Thoracic aorta (tissue), 2 donors: ENCODE measurements at regions not wholly inside any gene's neighbourhood (a gene's known extent, or its start where the extent isn't known, plus 50 kb on each side); places are given as distances from the start of the nearest gene placed in this dataset.

Source experiments
- ATAC-seq: fragments of 150-250 bp; one replicate; pipeline ENCODE4 v1.8.0; 2017; ENCODE audit warnings: low read depth; ENCODE audit not compliant: insufficient number of reproducible peaks, low FRiP score
- DNase-seq: peaks from one replicate; pipeline ENCODE4 v3.0.0-alpha.2; 2020; ENCODE audit warnings: low spot score
- H3K27ac ChIP-seq, 2 donors: fragments of 200-600 bp; sonication (generic); 1 replicate in 1 of 2; 2 replicates in 1 of 2; pipeline ENCODE4 v1.5.1; 2016; ENCODE audit warnings: mild to moderate bottlenecking in 2 of 2, moderate library complexity in 2 of 2
- H3K27me3 ChIP-seq: fragments of 200-600 bp; sonication (generic); replicated peaks from 2 replicates; pipeline ENCODE4 v1.6.0; 2016; ENCODE audit warnings: mild to moderate bottlenecking; ENCODE audit not compliant: insufficient read depth
- H3K36me3 ChIP-seq: fragments of 200-600 bp; sonication (generic); one replicate; pipeline ENCODE4 v1.5.1; 2016
- H3K4me1 ChIP-seq, 2 donors: fragments of 200-600 bp; sonication (generic); 1 replicate in 1 of 2; 2 replicates in 1 of 2; pipeline versions ENCODE4 v1.5.1 to v1.6.0; 2016; ENCODE audit warnings: low read depth in 2 of 2, mild to moderate bottlenecking in 1 of 2; ENCODE audit not compliant: control insufficient read depth in 1 of 2
- H3K4me3 ChIP-seq: fragments of 200-600 bp; sonication (generic); 2 replicates; pipeline ENCODE4 v1.5.1; 2016; ENCODE audit warnings: mild to moderate bottlenecking
- H3K9me3 ChIP-seq: fragments of 200-600 bp; sonication (generic); 2 replicates; pipeline ENCODE4 v1.5.1; 2016
- TF ChIP-seq, protein P1 (sequence below): fragments of 200-600 bp; sonication (generic); IDR thresholded peaks from one replicate; pipeline ENCODE4 v1.5.1; 2019; ENCODE audit warnings: antibody characterized with exemption

DNA sequence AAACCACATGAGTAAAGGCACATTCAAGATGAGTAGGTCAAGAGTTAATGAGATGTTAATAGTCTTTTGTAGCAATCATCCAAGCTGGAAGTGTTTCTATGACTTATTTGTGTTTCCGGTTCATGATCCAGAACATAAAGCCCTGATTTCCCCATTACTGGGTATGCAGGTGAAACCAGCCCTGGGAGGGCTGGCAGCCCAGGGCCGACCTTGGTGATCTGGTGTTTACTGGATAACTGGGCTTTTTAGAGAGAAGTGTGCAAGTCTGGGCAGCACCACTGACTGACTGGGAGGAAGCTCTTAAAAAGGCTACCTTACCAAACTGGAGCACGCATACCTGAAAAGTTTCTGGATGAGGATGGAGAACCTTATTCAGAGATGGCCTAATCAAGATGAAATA, 431.6 kb upstream of the VRK2 start:
- Histone ChIP-seq H3K9me3 (no peaks in the 10 kb centered on the region), H3K4me3 (no peak overlapping the region), H3K27ac (no peak overlapping the region), H3K36me3 (no peaks in the 10 kb centered on the region), H3K27me3 (no peaks in the 10 kb centered on the region), H3K4me1 (no peaks in the 10 kb centered on the region)
- DNase-seq = no peak
- ATAC-seq = no peak
- TF ChIP-seq, protein P1, sequence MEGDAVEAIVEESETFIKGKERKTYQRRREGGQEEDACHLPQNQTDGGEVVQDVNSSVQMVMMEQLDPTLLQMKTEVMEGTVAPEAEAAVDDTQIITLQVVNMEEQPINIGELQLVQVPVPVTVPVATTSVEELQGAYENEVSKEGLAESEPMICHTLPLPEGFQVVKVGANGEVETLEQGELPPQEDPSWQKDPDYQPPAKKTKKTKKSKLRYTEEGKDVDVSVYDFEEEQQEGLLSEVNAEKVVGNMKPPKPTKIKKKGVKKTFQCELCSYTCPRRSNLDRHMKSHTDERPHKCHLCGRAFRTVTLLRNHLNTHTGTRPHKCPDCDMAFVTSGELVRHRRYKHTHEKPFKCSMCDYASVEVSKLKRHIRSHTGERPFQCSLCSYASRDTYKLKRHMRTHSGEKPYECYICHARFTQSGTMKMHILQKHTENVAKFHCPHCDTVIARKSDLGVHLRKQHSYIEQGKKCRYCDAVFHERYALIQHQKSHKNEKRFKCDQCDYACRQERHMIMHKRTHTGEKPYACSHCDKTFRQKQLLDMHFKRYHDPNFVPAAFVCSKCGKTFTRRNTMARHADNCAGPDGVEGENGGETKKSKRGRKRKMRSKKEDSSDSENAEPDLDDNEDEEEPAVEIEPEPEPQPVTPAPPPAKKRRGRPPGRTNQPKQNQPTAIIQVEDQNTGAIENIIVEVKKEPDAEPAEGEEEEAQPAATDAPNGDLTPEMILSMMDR = no peak

DNA sequence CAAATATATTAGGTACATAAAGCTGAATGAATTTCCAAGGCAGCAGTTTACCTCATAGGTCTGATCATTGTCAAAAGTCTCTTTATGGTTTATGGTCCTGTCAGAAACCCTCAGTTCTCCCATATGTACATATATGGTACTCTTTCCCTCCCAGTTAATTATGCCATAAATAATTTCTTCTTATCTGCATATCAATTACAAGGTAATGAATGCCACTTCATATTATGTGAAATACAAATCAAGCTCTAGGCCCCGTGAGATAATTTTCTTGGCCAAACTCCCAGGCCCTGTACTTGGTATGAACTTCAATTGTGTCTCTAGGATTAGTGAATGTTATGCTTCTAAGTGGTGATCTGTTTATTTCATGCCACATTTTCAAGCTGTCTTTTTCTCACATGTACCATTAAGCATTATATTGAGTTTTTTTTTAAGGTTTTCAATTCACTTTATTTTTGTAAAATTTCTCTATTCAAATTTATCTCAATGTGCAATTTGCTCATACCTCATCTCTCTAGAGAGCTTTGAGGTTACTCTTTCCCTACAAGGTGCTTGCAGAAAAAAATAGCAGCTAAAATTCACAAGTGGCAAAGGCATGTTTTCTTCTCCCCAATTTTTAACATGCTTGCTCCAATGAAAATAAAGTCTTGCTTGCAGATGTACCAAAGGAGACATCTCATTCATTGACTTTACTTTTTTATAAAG, 430.6 kb upstream of the VRK2 start:
- H3K36me3 ChIP-seq = no peaks in the 10 kb centered on the region
- no peaks in the 10 kb centered on the region for H3K27me3 ChIP-seq
- H3K4me1 ChIP-seq = no peaks in the 10 kb centered on the region
- DNase-seq (no peak), ATAC-seq (no peak)
- no peak overlapping the region for H3K4me3 ChIP-seq
- TF ChIP-seq, protein P1 = no peak
- no peaks in the 10 kb centered on the region for H3K9me3 ChIP-seq
- no peak overlapping the region for H3K27ac ChIP-seq

DNA sequence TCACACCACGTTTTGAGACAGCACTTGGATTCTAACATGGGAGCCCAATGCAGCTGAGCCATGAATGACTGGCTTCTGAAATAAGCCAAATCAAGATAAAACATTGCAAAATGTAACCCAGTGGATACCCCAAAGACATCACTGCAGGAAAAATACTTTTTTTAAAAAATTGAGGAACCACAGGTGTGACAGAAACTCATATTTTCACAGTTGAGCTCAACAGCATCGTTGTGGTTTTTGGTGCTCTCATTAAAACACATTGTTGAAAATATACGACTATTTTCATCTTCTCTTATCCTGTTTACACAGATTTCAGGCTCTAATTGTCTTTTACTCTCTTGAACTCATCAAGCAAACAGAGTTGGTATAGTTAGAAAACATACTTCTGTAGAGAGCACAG, 429.3 kb upstream of the VRK2 start:
- Histone ChIP-seq H3K27me3 (no peaks in the 10 kb centered on the region), H3K27ac (no peak overlapping the region), H3K9me3 (no peaks in the 10 kb centered on the region), H3K4me1 (no peaks in the 10 kb centered on the region), H3K36me3 (no peaks in the 10 kb centered on the region), H3K4me3 (no peak overlapping the region)
- TF ChIP-seq, protein P1 = no peak
- ATAC-seq = no peak
- DNase-seq = no peak

DNA sequence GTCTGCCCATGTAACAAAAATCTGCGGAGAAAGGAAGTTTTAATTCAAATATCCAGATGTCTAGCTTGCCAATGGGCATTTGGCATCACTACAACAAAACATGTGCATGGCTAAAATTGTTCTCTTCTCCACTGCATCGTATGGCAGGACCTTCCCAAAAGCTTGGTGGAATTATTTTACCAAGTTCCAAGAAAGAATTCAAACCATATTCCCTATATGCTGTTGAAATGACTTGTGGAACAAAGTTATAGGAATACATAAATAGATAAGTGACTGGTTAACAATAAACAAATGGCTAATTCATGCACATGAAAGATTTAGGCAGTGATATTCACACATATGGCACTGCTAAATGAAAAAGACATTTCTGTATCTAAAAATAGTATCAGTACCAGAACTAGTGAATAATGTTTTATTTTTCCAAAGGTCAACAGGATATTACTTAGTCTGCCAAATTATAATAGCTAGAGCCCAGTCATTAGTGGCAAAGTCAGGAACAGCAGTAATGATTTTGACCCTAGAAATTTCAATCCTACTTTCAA, 425.4 kb upstream of the VRK2 start:
- Histone ChIP-seq H3K27me3 (no peaks in the 10 kb centered on the region), H3K9me3 (no peaks in the 10 kb centered on the region), H3K27ac (no peak overlapping the region), H3K4me3 (no peak overlapping the region), H3K4me1 (no peaks in the 10 kb centered on the region), H3K36me3 (no peaks in the 10 kb centered on the region)
- DNase-seq = no peak
- ATAC-seq = no peak
- TF ChIP-seq, protein P1 = no peak

DNA sequence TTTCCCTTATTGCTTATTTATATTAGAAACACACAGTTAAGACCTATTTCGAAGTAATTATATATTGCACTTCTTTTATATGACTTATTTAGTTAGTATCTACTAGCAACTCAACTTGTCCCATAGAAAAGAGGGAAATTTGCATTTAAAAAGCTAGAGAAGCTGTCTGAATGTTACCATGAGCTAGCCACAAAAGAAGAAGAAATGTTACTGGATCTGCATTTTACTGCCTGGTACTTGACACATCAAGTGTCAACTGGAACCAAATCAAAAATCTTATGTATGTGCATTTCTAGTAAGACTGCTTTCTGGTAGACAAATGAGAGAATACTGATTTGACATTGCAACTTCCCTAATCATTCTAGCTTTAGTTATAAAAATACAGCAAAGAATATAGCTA, 424.6 kb upstream of the VRK2 start:
- H3K36me3 ChIP-seq = no peaks in the 10 kb centered on the region
- DNase-seq (no peak), ATAC-seq (no peak)
- TF ChIP-seq, protein P1 = no peak
- H3K27me3 ChIP-seq = no peaks in the 10 kb centered on the region
- no peaks in the 10 kb centered on the region for H3K9me3 ChIP-seq
- H3K4me3 ChIP-seq = no peak overlapping the region
- H3K4me1 ChIP-seq = no peaks in the 10 kb centered on the region
- no peak overlapping the region for H3K27ac ChIP-seq
